ENCODE measurements at regions not wholly inside any gene's neighbourhood (a gene's known extent, or its start where the extent isn't known, plus 50 kb on each side); places are given as distances from the start of the nearest gene placed in this dataset.

- TF ChIP-seq POLR2AphosphoS2 (conservative IDR thresholded peaks at IDR 0.05; ENCODE audit: low read length): no peak
- no peak for TF ChIP-seq JUN (IDR thresholded peaks at IDR 0.05)
- no peak for TF ChIP-seq CTCF (IDR thresholded peaks at IDR 0.05)
- no peak for TF ChIP-seq FOXS1 (CRISPR knock-in tag; IDR thresholded peaks at IDR 0.05)
- no peak for TF ChIP-seq RFX5 (IDR thresholded peaks at IDR 0.05)
- no peak for TF ChIP-seq BHLHE40 (IDR thresholded peaks at IDR 0.05; ENCODE audit: low read depth, low read length)
These were observed 134.7 kb upstream of the FAM20C start for GRCh38 chr7:57482-58255.
